ENCODE measurements at regions not wholly inside any gene's neighbourhood (a gene's known extent, or its start where the extent isn't known, plus 50 kb on each side); places are given as distances from the start of the nearest gene placed in this dataset.

- Histone ChIP-seq H3K4me2 (ENCODE audit: low read length) (no peak overlapping the region), H3K9me3 (replicated peaks; ENCODE audit: low read length) (no peaks in the 10 kb centered on the region), H3K4me1 (ENCODE audit: control insufficient read depth, insufficient read depth, low read length) (peaks cover 14% of the 10 kb centered on the region), H3K9ac (ENCODE audit: low read depth, low read length) (no peak overlapping the region), H3K36me3 (ENCODE audit: insufficient read depth, low read length) (no peaks in the 10 kb centered on the region), H3K4me3 (ENCODE audit: low read length) (no peak overlapping the region), H3K27me3 (ENCODE audit: control insufficient read depth, insufficient read depth, low read length) (peaks cover 15% of the 10 kb centered on the region)
Observed at GRCh38 chr20:1778338-1778737, 116.9 kb upstream of the SIRPA start.

- Histone ChIP-seq H3K27me3 (ENCODE audit: control insufficient read depth, insufficient read depth, low read length) (peaks cover 13% of the 10 kb centered on the region), H3K9me3 (replicated peaks; ENCODE audit: low read length) (no peaks in the 10 kb centered on the region), H3K9ac (ENCODE audit: low read depth, low read length) (peak overlapping the region; percentile 91), H3K4me3 (ENCODE audit: low read length) (no peak overlapping the region), H3K36me3 (ENCODE audit: insufficient read depth, low read length) (no peaks in the 10 kb centered on the region), H3K4me2 (ENCODE audit: low read length) (peak overlapping the region; percentile 64), H3K4me1 (ENCODE audit: control insufficient read depth, insufficient read depth, low read length) (peaks cover 14% of the 10 kb centered on the region)
Observed at GRCh38 chr20:1777476-1777820, 117.8 kb upstream of the SIRPA start.

GRCh38 chr20:1776681-1777475, 118.3 kb upstream of the SIRPA start:
- H3K27me3 ChIP-seq (ENCODE audit: control insufficient read depth, insufficient read depth, low read length), result peaks cover 13% of the 10 kb centered on the region
- H3K4me1 ChIP-seq (ENCODE audit: control insufficient read depth, insufficient read depth, low read length), result peaks cover 14% of the 10 kb centered on the region
- peak overlapping the region; percentile 91 for H3K9ac ChIP-seq (ENCODE audit: low read depth, low read length)
- no peaks in the 10 kb centered on the region for H3K9me3 ChIP-seq (replicated peaks; ENCODE audit: low read length)
- peak overlapping the region; percentile 77 for H3K4me3 ChIP-seq (ENCODE audit: low read length)
- peak overlapping the region; percentile 82 for H3K4me2 ChIP-seq (ENCODE audit: low read length)
- no peaks in the 10 kb centered on the region for H3K36me3 ChIP-seq (ENCODE audit: insufficient read depth, low read length)

GRCh38 chr20:1775117-1775516, 117.5 kb upstream of the SIRPG start:
- Histone ChIP-seq H3K9ac (ENCODE audit: low read depth, low read length) (no peak overlapping the region), H3K27me3 (ENCODE audit: control insufficient read depth, insufficient read depth, low read length) (peaks cover 4% of the 10 kb centered on the region), H3K4me2 (ENCODE audit: low read length) (no peak overlapping the region), H3K9me3 (replicated peaks; ENCODE audit: low read length) (no peaks in the 10 kb centered on the region), H3K4me3 (ENCODE audit: low read length) (no peak overlapping the region), H3K4me1 (ENCODE audit: control insufficient read depth, insufficient read depth, low read length) (peaks cover 14% of the 10 kb centered on the region), H3K36me3 (ENCODE audit: insufficient read depth, low read length) (no peaks in the 10 kb centered on the region)

- Histone ChIP-seq H3K36me3 (ENCODE audit: insufficient read depth, low read length) (no peaks in the 10 kb centered on the region), H3K4me1 (ENCODE audit: control insufficient read depth, insufficient read depth, low read length) (peaks cover 14% of the 10 kb centered on the region), H3K9me3 (replicated peaks; ENCODE audit: low read length) (no peaks in the 10 kb centered on the region), H3K4me2 (ENCODE audit: low read length) (no peak overlapping the region), H3K9ac (ENCODE audit: low read depth, low read length) (no peak overlapping the region), H3K4me3 (ENCODE audit: low read length) (no peak overlapping the region), H3K27me3 (ENCODE audit: control insufficient read depth, insufficient read depth, low read length) (no peaks in the 10 kb centered on the region)
Observed at GRCh38 chr20:1774479-1774878, 116.9 kb upstream of the SIRPG start.

GRCh38 chr20:1773816-1774215, 116.2 kb upstream of the SIRPG start:
- Histone ChIP-seq H3K9me3 (replicated peaks; ENCODE audit: low read length) (no peaks in the 10 kb centered on the region), H3K36me3 (ENCODE audit: insufficient read depth, low read length) (no peaks in the 10 kb centered on the region), H3K4me2 (ENCODE audit: low read length) (no peak overlapping the region), H3K27me3 (ENCODE audit: control insufficient read depth, insufficient read depth, low read length) (no peaks in the 10 kb centered on the region), H3K4me3 (ENCODE audit: low read length) (no peak overlapping the region), H3K4me1 (ENCODE audit: control insufficient read depth, insufficient read depth, low read length) (peaks cover 14% of the 10 kb centered on the region), H3K9ac (ENCODE audit: low read depth, low read length) (no peak overlapping the region)

GRCh38 chr20:1769491-1769890, 111.9 kb upstream of the SIRPG start:
- Histone ChIP-seq H3K9me3 (replicated peaks; ENCODE audit: low read length) (no peaks in the 10 kb centered on the region), H3K27me3 (ENCODE audit: control insufficient read depth, insufficient read depth, low read length) (no peaks in the 10 kb centered on the region), H3K36me3 (ENCODE audit: insufficient read depth, low read length) (no peaks in the 10 kb centered on the region), H3K4me2 (ENCODE audit: low read length) (no peak overlapping the region), H3K4me3 (ENCODE audit: low read length) (no peak overlapping the region), H3K4me1 (ENCODE audit: control insufficient read depth, insufficient read depth, low read length) (no peaks in the 10 kb centered on the region), H3K9ac (ENCODE audit: low read depth, low read length) (no peak overlapping the region)

GRCh38 chr20:1766731-1767130, 109.2 kb upstream of the SIRPG start:
- no peak overlapping the region for H3K9ac ChIP-seq (ENCODE audit: low read depth, low read length)
- no peaks in the 10 kb centered on the region for H3K4me1 ChIP-seq (ENCODE audit: control insufficient read depth, insufficient read depth, low read length)
- H3K9me3 ChIP-seq (replicated peaks; ENCODE audit: low read length), result no peaks in the 10 kb centered on the region
- H3K36me3 ChIP-seq (ENCODE audit: insufficient read depth, low read length), result no peaks in the 10 kb centered on the region
- no peak overlapping the region for H3K4me3 ChIP-seq (ENCODE audit: low read length)
- no peaks in the 10 kb centered on the region for H3K27me3 ChIP-seq (ENCODE audit: control insufficient read depth, insufficient read depth, low read length)
- no peak overlapping the region for H3K4me2 ChIP-seq (ENCODE audit: low read length)

GRCh38 chr20:1764136-1765033, 106.8 kb upstream of the SIRPG start:
- H3K9me3 ChIP-seq (replicated peaks; ENCODE audit: low read length), result no peaks in the 10 kb centered on the region
- H3K36me3 ChIP-seq (ENCODE audit: insufficient read depth, low read length), result no peaks in the 10 kb centered on the region
- peaks cover 6% of the 10 kb centered on the region for H3K4me1 ChIP-seq (ENCODE audit: control insufficient read depth, insufficient read depth, low read length)
- H3K27me3 ChIP-seq (ENCODE audit: control insufficient read depth, insufficient read depth, low read length), result no peaks in the 10 kb centered on the region
- no peak overlapping the region for H3K4me2 ChIP-seq (ENCODE audit: low read length)
- H3K9ac ChIP-seq (ENCODE audit: low read depth, low read length), result no peak overlapping the region
- H3K4me3 ChIP-seq (ENCODE audit: low read length), result no peak overlapping the region

- Histone ChIP-seq H3K4me2 (ENCODE audit: low read length) (no peak overlapping the region), H3K4me1 (ENCODE audit: control insufficient read depth, insufficient read depth, low read length) (peaks cover 6% of the 10 kb centered on the region), H3K4me3 (ENCODE audit: low read length) (no peak overlapping the region), H3K9me3 (replicated peaks; ENCODE audit: low read length) (no peaks in the 10 kb centered on the region), H3K9ac (ENCODE audit: low read depth, low read length) (no peak overlapping the region), H3K36me3 (ENCODE audit: insufficient read depth, low read length) (no peaks in the 10 kb centered on the region), H3K27me3 (ENCODE audit: control insufficient read depth, insufficient read depth, low read length) (peaks cover 11% of the 10 kb centered on the region)
Observed at GRCh38 chr20:1761598-1761997, 104.0 kb upstream of the SIRPG start.

- Histone ChIP-seq H3K9me3 (replicated peaks; ENCODE audit: low read length) (no peaks in the 10 kb centered on the region), H3K27me3 (ENCODE audit: control insufficient read depth, insufficient read depth, low read length) (peaks cover 11% of the 10 kb centered on the region), H3K4me3 (ENCODE audit: low read length) (no peak overlapping the region), H3K36me3 (ENCODE audit: insufficient read depth, low read length) (no peaks in the 10 kb centered on the region), H3K4me1 (ENCODE audit: control insufficient read depth, insufficient read depth, low read length) (peaks cover 6% of the 10 kb centered on the region), H3K4me2 (ENCODE audit: low read length) (no peak overlapping the region), H3K9ac (ENCODE audit: low read depth, low read length) (no peak overlapping the region)
Observed at GRCh38 chr20:1761116-1761515, 103.5 kb upstream of the SIRPG start.

All from skeletal muscle satellite cell (primary cell).